ENCODE measurements at regions not wholly inside any gene's neighbourhood (a gene's known extent, or its start where the extent isn't known, plus 50 kb on each side); places are given as distances from the start of the nearest gene placed in this dataset.
"Not testable (repeated sequence)": the region's sequence is repeated elsewhere in the genome, so short reads cannot be mapped to it uniquely, and the experiment has no call there.

- DNase-seq = no peak
Observed at GRCh38 chr16:60763869-60764268, 1272.4 kb downstream of the CDH8 start.

GRCh38 chr16:60755907-60756306, 1280.3 kb downstream of the CDH8 start:
- no peak for DNase-seq

- DNase-seq = no peak
Observed at GRCh38 chr16:60748366-60748765, 1287.9 kb downstream of the CDH8 start.

GRCh38 chr16:60744198-60744597, 1292.0 kb downstream of the CDH8 start:
- no peak for DNase-seq

- no peak for DNase-seq
Observed at GRCh38 chr16:60741810-60742209, 1294.4 kb downstream of the CDH8 start.

GRCh38 chr16:60739737-60740683, 1296.2 kb downstream of the CDH8 start:
- no peak for DNase-seq

GRCh38 chr16:60731329-60732050, 1304.7 kb downstream of the CDH8 start:
- no peak for DNase-seq

- DNase-seq = no peak
Observed at GRCh38 chr16:60729051-60729450, 1307.2 kb downstream of the CDH8 start.

- no peak for DNase-seq
Observed at GRCh38 chr16:60727851-60728250, 1308.4 kb downstream of the CDH8 start.

- no peak for DNase-seq
Observed at GRCh38 chr16:60720060-60720459, 1316.2 kb downstream of the CDH8 start.

- DNase-seq = no peak
Observed at GRCh38 chr16:60717808-60718207, 1318.4 kb downstream of the CDH8 start.

- DNase-seq = no peak
Observed at GRCh38 chr16:60712144-60712543, 1324.1 kb downstream of the CDH8 start.

- DNase-seq = no peak
Observed at GRCh38 chr16:60704726-60705125, 1331.5 kb downstream of the CDH8 start.

- DNase-seq = no peak
Observed at GRCh38 chr16:60703096-60703495, 1333.1 kb downstream of the CDH8 start.

GRCh38 chr16:60686824-60687223, 1349.4 kb downstream of the CDH8 start:
- DNase-seq = no peak

GRCh38 chr16:60684002-60684401, 1352.2 kb downstream of the CDH8 start:
- DNase-seq = no peak

- no peak for DNase-seq
Observed at GRCh38 chr16:60682219-60682618, 1354.0 kb downstream of the CDH8 start.

GRCh38 chr16:60681043-60681442, 1355.2 kb downstream of the CDH8 start:
- no peak for DNase-seq

- no peak for DNase-seq
Observed at GRCh38 chr16:60675022-60675421, 1361.2 kb downstream of the CDH8 start.

GRCh38 chr16:60674241-60674640, 1362.0 kb downstream of the CDH8 start:
- no peak for DNase-seq

GRCh38 chr16:60655514-60656153, 1380.6 kb downstream of the CDH8 start:
- no peak for DNase-seq

GRCh38 chr16:60651346-60651745, 1384.9 kb downstream of the CDH8 start:
- no peak for DNase-seq

GRCh38 chr16:60648290-60648689, 1387.9 kb downstream of the CDH8 start:
- no peak for DNase-seq

GRCh38 chr16:60647388-60647787, 1388.8 kb downstream of the CDH8 start:
- not testable (repeated sequence) for DNase-seq

Data from islet precursor cell (in vitro differentiated cells).